Panc1 (cell line): ENCODE measurements at regions not wholly inside any gene's neighbourhood (a gene's known extent, or its start where the extent isn't known, plus 50 kb on each side); places are given as distances from the start of the nearest gene placed in this dataset.

Experiments
- CTCF ChIP-seq: fragments of 450-650 bp; IDR thresholded peaks from 2 replicates; pipeline ENCODE4 v1.5.1; 2017; ENCODE audit warnings: mild to moderate bottlenecking
- REST ChIP-seq, 2 experiments: IDR thresholded peaks; 2 replicates each; pipeline ENCODE4 v1.6.1; 2011 to 2012; ENCODE audit warnings: low read depth in 2 of 2, control low read depth in 1 of 2, low read length in 1 of 2, mild to moderate bottlenecking in 1 of 2, moderate library complexity in 1 of 2; ENCODE audit not compliant: insufficient read depth in 1 of 2

- no peak for TF ChIP-seq CTCF
- TF ChIP-seq REST (IDR thresholded peaks at IDR 0.05; ENCODE audit: insufficient read depth in 1 of 2, low read depth in 2 of 2, low read length in 1 of 2), result no peak
Measured at GRCh38 chr2:138395565-138396306, 105.8 kb upstream of the SPOPL start.
